Ovary (tissue), 3 donors: ENCODE measurements at regions not wholly inside any gene's neighbourhood (a gene's known extent, or its start where the extent isn't known, plus 50 kb on each side); places are given as distances from the start of the nearest gene placed in this dataset.

ENCODE experiments used
- CTCF ChIP-seq, 3 donors: fragments of 450-650 bp in 2 of 3; fragments of 200-600 bp in 1 of 3; IDR thresholded peaks; one replicate each; pipeline versions ENCODE4 v1.5.1 to v1.8.0; 2016 to 2022; ENCODE audit warnings: antibody characterized with exemption in 3 of 3, mild to moderate bottlenecking in 1 of 3
- POLR2A ChIP-seq: fragments of 450-650 bp; IDR thresholded peaks from one replicate; pipeline ENCODE4 v1.6.1; 2017; ENCODE audit warnings: antibody characterized with exemption, mild to moderate bottlenecking, moderate library complexity
- donor health status: DM: no; HTN: no; CAD: no.

DNA sequence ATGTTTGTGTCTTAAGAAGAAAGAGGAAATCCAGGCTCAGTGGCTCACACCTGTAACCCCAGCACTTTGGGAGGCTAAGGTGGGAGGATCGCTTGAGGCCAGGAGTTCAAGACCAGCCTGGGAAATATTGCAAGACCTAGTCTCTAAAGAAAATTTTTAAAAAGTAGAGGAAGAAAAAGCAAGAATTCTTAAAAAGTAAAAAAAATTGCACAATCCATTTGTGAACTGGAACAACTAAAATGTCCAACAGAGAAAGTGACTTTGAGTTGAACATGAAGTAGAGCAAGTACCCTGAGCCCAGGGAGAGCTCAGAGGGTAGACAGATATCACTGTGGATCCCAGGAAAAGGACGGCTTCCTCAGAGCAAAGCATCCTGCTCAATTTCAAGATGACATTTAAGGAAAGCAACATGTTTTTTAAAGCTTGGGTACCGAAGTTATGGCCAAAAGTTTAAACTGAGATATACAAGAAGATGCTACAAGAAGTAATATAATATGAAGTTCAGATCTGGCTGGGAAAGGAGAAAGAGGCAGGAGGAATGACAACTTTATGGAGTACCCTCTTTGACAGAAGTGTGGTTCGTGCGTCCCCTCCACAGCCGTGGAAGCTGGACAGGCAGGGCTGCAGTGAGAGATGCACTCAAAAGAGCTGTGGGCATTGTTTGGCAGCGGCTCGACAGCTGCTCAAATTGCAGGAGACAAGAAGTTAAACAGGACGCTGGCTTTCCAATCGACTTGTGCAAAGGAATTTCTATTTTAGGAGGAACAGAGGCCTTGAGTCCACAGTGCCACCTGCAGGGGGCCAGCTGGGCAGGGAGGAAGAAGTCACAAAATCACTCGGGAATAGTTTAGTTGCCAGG is 201.3 kb downstream of the JCAD start:
- TF ChIP-seq CTCF (IDR thresholded peaks at IDR 0.05) (peak in 2 of 3 donors; percentile 57 to 61), POLR2A (no peak)
